K562 (cell line): ENCODE measurements at regions not wholly inside any gene's neighbourhood (a gene's known extent, or its start where the extent isn't known, plus 50 kb on each side); places are given as distances from the start of the nearest gene placed in this dataset.

Experiments used
- ATAC-seq: fragments of 200-7000 bp; cut with Tn5 transposase; 3 replicates; pipeline ENCODE4 v1.9.1; 2020; ENCODE audit warnings: moderate library complexity
- BruUV-seq: library from RNA; stranded (reverse); fragments of 400-500 nt; replicated peaks from 2 replicates; lab custom pipeline; 2021; lab: Mats Ljungman, UMichigan
- CTCF ChIA-PET: fragments of 300-600 bp; formaldehyde crosslinking; extraction: SDS; loops from one replicate; lab custom pipeline; 2021; ENCODE audit warnings: low intra/inter-chr PET ratio; lab: Yijun Ruan, JAX
- POLR2A ChIA-PET: fragments of 300-600, 350-650 bp; sonication (Branson Sonifier 250); formaldehyde crosslinking; extraction: SDS; loops from one replicate; lab custom pipeline; 2021; ENCODE audit warnings: antibody characterized with exemption, inconsistent platforms; lab: Yijun Ruan, JAX
- DNase-seq, 4 experiments: peaks; one replicate each; pipeline versions ENCODE4 v3.0.0 to v3.0.0-alpha.2; 2011 to 2018; ENCODE audit warnings: low spot score in 3 of 4, mixed read lengths in 3 of 4; ENCODE audit errors: extremely low read depth in 1 of 4
- FAIRE-seq: peaks from 2 replicates; lab custom pipeline; 2011; peaks lifted over from hg19 to GRCh38; lab: Jason Lieb, UNC
- H2AFZ ChIP-seq: 2 replicates; pipeline ENCODE4 v1.6.0; 2011; ENCODE audit warnings: low read depth, low read length, control low read depth, inconsistent platforms
- H3K27ac ChIP-seq: fragments of 200-600 bp; 3 replicates; pipeline ENCODE4 v1.8.0; 2011; ENCODE audit warnings: low read depth, mild to moderate bottlenecking, control low read depth, inconsistent platforms, low read length, moderate library complexity, mixed read lengths; ENCODE audit errors: extremely low read depth
- H3K27me3 ChIP-seq, 2 experiments: fragments of 300-600 bp in 1 of 2; 2 replicates in 1 of 2; 3 replicates in 1 of 2; pipeline versions ENCODE4 v1.6.0 to v1.8.0; 2011; ENCODE audit warnings: inconsistent platforms in 2 of 2, low read length in 2 of 2, mild to moderate bottlenecking in 1 of 2, mixed read lengths in 1 of 2, moderate library complexity in 1 of 2; ENCODE audit not compliant: control insufficient read depth in 2 of 2, insufficient read depth in 2 of 2
- H3K36me3 ChIP-seq: fragments of 300-600 bp; 3 replicates; pipeline ENCODE4 v1.8.0; 2011; ENCODE audit warnings: mild to moderate bottlenecking, low read length, inconsistent platforms; ENCODE audit not compliant: control insufficient read depth, insufficient read depth
- H3K4me1 ChIP-seq, 2 experiments: fragments of 200-600 bp in 1 of 2; replicated peaks in 1 of 2; 2 replicates in 1 of 2; 3 replicates in 1 of 2; pipeline versions ENCODE4 v1.5.1 to v1.8.0; 2011; ENCODE audit warnings: inconsistent platforms in 2 of 2, low read length in 2 of 2, mild to moderate bottlenecking in 1 of 2, mixed read lengths in 1 of 2, moderate library complexity in 1 of 2; ENCODE audit not compliant: control insufficient read depth in 2 of 2, insufficient read depth in 2 of 2
- H3K4me2 ChIP-seq: 2 replicates; pipeline ENCODE4 v1.6.1; 2011; ENCODE audit warnings: low read length, control low read depth, inconsistent platforms, mixed read lengths; ENCODE audit not compliant: insufficient read depth
- H3K4me3 ChIP-seq: fragments of 200-600 bp; sonication (generic), shearing (Covaris generic); 2 replicates; pipeline ENCODE4 v1.5.1; 2016; ENCODE audit warnings: control low read depth, inconsistent platforms
- H3K79me2 ChIP-seq: fragments of 200-600 bp; 3 replicates; pipeline ENCODE4 v1.8.0; 2011; ENCODE audit warnings: low read length, inconsistent platforms; ENCODE audit not compliant: control insufficient read depth, insufficient read depth
- H3K9ac ChIP-seq, 2 experiments: 2 replicates each; pipeline versions ENCODE4 v1.6.0 to v1.6.1; 2011; ENCODE audit warnings: low read depth in 2 of 2, low read length in 2 of 2, control low read depth in 1 of 2, inconsistent platforms in 1 of 2, mild to moderate bottlenecking in 1 of 2, mixed read lengths in 1 of 2; ENCODE audit not compliant: insufficient read depth in 1 of 2
- H3K9me1 ChIP-seq: one replicate; pipeline ENCODE4 v1.6.0; 2011; ENCODE audit warnings: inconsistent platforms, mild to moderate bottlenecking, low read length, moderate library complexity; ENCODE audit not compliant: control insufficient read depth, insufficient read depth
- H3K9me3 ChIP-seq: replicated peaks from 2 replicates; pipeline ENCODE4 v1.5.1; 2011; ENCODE audit warnings: low read depth, low read length, inconsistent platforms; ENCODE audit not compliant: control insufficient read depth, insufficient read depth
- H4K20me1 ChIP-seq: replicated peaks from 2 replicates; pipeline ENCODE4 v1.6.1; 2011; ENCODE audit warnings: low read length, inconsistent platforms, mixed read lengths; ENCODE audit not compliant: control insufficient read depth, insufficient read depth
- ZKSCAN1 ChIP-seq: fragments of 150-350 bp; IDR thresholded peaks from 2 replicates; pipeline ENCODE4 v1.6.1; 2016; ENCODE audit warnings: low read depth, low read length
- WGBS: fragments of 100-300 bp; shearing (Covaris generic); methylation state at CpG from one replicate; pipeline ENCODE4 v1.1.6; 2016; ENCODE audit warnings: low coverage, mixed read lengths; ENCODE audit not compliant: insufficient coverage; ENCODE audit errors: missing lambda C conversion rate; 5-methylcytosine and 5-hydroxymethylcytosine counted together
- in situ Hi-C: fragments of 300-500 bp; cut with MboI; formaldehyde crosslinking; loops from 4 replicates; pipeline ENCODE4 v1.15.0; 2018; ENCODE audit warnings: inconsistent platforms, mixed read lengths
- intact Hi-C: fragments of 100-400 bp; cut with micrococcal nuclease; formaldehyde crosslinking; loops from 2 replicates; pipeline ENCODE4 v1.14.2; 2022
- TF ChIP-seq, protein P1 (sequence below), 2 experiments: fragments of 250-450 bp in 1 of 2; fragments of 450-650 bp in 1 of 2; sonication (Bioruptor Pico) in 1 of 2; IDR thresholded peaks; 2 replicates each; pipeline versions ENCODE4 v1.6.1 to v1.8.0; 2016 to 2021; ENCODE audit warnings: mild to moderate bottlenecking in 2 of 2, moderate library complexity in 2 of 2, missing compliant biosample characterization in 1 of 2, missing genetic modification characterization in 1 of 2
- TF ChIP-seq, protein P2 (sequence below): IDR thresholded peaks from 2 replicates; pipeline ENCODE4 v1.6.1; 2014; ENCODE audit warnings: antibody characterized with exemption

DNA sequence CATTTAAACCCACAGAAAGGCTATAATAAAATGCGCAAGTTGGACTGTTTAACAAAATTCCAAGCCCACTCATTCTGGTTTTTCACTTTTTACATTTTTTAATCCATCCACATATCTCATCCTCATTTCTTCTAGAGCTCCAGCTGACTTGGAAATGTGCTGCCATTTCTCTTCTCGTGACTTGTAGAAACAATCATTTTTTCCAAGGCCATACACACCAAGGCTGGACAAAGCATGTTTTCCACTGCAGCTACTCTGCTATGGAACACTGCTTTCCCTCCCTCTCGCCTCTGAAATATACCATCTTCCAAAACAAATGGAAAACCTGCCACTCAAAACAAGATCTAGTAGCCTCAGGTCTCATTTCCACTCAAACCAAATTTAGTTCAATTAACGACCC, 141.1 kb downstream of the ESM1 start:
- Histone ChIP-seq H3K27ac (no peak overlapping the region), H3K27me3 (peaks cover 0 to 7% of the 10 kb centered on the region in 2 experiments; a peak in 1 of 5 replicates), H3K4me3 (no peak overlapping the region), H2AFZ (no peak overlapping the region), H3K36me3 (no peaks in the 10 kb centered on the region), H3K79me2 (no peaks in the 10 kb centered on the region), H3K9ac (no peak overlapping the region), H3K9me1 (no peaks in the 10 kb centered on the region), H3K9me3 (no peaks in the 10 kb centered on the region; the same call in 1 of the 2 replicates), H3K4me1 (no peaks in the 10 kb centered on the region; a peak in 1 of 5 replicates), H3K4me2 (no peak overlapping the region), H4K20me1 (no peaks in the 10 kb centered on the region)
- ATAC-seq (no peak), DNase-seq (no peak), FAIRE-seq (no peak)
- in situ Hi-C loops (no loop called here), intact Hi-C loops (loop anchor here (10.0 kb wide), 2 partner anchors 209 to 599 kb away; no protein-coding TSS in a partner anchor)
- TF ChIP-seq, protein P1, sequence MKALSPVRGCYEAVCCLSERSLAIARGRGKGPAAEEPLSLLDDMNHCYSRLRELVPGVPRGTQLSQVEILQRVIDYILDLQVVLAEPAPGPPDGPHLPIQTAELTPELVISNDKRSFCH (CRISPR knock-in tag; IDR thresholded peaks at IDR 0.05), result no peak
- TF ChIP-seq, protein P1 (tag; IDR thresholded peaks at IDR 0.05), result no peak
- TF ChIP-seq, protein P2, sequence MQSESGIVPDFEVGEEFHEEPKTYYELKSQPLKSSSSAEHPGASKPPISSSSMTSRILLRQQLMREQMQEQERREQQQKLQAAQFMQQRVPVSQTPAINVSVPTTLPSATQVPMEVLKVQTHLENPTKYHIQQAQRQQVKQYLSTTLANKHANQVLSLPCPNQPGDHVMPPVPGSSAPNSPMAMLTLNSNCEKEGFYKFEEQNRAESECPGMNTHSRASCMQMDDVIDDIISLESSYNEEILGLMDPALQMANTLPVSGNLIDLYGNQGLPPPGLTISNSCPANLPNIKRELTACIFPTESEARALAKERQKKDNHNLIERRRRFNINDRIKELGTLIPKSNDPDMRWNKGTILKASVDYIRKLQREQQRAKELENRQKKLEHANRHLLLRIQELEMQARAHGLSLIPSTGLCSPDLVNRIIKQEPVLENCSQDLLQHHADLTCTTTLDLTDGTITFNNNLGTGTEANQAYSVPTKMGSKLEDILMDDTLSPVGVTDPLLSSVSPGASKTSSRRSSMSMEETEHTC, result no peak
- TF ChIP-seq ZKSCAN1, result no peak
- CTCF ChIA-PET, result interaction anchor here (0.7 to 3.2 kb wide), 3 partner anchors 69 to 600 kb away, joined by 3 to 32 read pairs (median 4); partner anchors contain the start of gene SNX18
- BruUV-seq, result no TSS peak
- POLR2A ChIA-PET, result no interaction called here
- WGBS, result 35% methylated on average over 4 of the region's 4 CpGs
